ENCODE measurements at regions not wholly inside any gene's neighbourhood (a gene's known extent, or its start where the extent isn't known, plus 50 kb on each side); places are given as distances from the start of the nearest gene placed in this dataset.

DNA sequence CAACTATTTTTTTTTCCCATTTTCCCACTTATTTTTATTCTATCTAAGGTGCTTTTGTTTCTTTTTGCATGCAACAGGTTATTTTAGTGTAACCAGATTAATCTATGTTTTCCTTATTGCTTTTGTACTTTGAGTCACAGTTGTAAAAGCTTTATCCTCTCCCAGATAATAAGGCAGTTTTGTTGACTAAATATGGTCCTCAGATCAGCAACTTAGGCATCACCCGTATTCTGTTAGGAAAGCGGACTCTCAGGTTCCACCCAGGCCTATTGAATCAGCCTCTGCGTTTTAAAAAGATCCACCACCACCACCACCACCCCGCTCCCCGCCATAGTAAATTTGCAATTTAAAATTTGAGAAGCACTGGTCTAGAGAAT is 58.6 kb upstream of the USP9X start:
- TF ChIP-seq CTCF (IDR thresholded peaks at IDR 0.05; ENCODE audit: borderline replicate concordance, extremely low read depth, low read length, poor library complexity, severe bottlenecking) (no peak), EZH2 (IDR thresholded peaks at IDR 0.05; ENCODE audit: borderline replicate concordance, low read depth, low read length, severe bottlenecking) (no peak)
